T-helper 2 cell (primary cell): ENCODE measurements at regions not wholly inside any gene's neighbourhood (a gene's known extent, or its start where the extent isn't known, plus 50 kb on each side); places are given as distances from the start of the nearest gene placed in this dataset.

Experiments
- DNase-seq, 5 experiments: peaks; one replicate each; pipeline versions ENCODE4 v3.0.0 to v3.0.0-alpha.2; 2012 to 2022

DNA sequence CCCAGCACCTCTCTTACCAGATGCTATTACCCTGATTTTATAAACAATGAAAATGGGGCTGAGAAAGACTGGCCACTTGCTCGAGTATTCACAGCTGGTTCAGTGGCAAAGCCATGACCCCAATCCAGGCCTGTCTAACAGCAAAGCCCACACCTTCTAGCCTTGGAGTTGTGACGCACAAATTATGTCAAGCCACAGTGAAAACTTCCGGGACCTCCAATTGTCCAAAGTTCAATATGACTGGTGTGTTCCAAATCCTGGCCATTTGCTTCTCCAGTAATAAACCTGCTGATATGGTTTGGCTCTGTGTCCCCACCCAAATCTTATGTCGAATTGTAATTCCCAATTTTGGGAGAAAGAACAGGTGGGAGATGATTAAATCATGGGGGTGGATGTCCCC is 64.7 kb upstream of the RIOK3 start:
- DNase-seq = no peak

DNA sequence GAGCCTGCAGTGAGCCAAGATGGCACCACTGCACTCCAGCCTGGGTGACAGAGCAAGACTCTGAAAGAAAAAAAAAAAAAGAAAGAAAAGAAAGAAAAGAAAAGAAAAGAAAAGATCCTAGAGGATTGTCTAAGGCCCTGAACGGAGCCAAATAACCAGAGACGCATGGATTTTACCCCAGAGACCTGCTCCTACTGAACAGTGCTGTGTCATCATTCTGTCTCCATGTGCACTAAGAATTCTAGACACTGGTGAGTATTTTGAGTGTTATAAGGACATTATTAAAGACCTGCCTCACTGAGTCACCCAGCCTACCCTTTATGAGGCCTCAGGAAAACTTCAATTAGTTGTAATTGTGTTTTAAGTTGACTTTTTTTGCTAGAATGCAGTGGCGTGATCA is 61.9 kb upstream of the RIOK3 start:
- DNase-seq = no peak

DNA sequence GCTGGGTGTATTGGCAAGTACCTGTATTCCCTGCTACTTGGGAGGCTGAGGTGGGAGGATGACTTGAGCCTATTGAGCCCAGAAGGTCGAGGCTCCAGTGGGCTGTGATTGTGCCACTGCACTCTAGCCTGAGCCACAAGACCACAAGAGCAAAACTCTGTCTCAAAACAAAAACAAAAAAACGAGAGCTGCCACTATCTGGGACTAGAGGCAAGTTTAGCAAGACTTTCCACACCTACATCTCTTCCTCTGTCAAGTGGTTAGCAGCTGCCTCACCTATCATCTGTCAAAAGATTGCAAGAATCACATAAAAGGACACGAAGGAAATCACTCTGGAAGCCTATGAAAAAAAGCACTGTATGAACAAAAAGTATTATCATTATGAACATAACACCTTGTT is 55.2 kb upstream of the RIOK3 start:
- peak in 2 of 5 experiments; percentile 32 to 57 for DNase-seq

DNA sequence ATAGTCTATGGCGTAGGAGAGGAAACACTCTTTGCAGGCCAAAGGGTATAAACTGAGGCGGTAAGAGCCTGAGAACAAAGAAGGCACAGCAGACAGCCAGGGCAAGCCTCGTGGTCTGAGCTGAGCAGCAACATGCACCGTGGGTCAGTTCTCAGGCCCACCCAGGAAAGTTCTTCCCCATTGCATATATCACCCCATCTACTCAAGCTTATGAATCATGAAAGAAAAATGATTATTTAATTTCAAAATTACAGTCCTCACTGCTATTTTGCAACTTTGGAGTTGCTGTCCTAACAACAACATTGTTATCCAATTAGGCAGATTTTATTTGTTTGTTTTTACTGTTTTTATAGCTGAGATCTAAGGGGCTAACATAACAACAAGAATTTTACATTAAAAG is 54.7 kb upstream of the RIOK3 start:
- no peak for DNase-seq

DNA sequence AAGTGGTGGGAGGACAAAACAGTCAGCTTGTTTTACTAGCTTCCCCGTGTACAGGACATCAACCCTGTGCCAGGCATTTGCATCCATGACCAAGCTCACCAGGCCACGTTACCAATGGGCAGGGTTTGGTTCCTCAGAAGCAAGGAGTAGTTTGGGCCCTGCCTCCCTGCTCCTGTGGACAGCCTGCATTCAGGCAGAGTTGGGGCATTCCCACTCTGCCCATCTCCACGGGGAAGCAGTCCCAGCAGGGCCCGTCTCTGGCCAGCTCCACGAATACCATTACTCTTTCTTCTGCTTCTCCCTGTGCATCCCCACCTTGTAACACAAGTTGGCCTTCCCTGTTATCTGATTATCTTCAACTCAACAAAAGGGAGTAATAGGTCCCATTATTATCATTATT is 54.0 kb upstream of the RIOK3 start:
- DNase-seq = no peak

DNA sequence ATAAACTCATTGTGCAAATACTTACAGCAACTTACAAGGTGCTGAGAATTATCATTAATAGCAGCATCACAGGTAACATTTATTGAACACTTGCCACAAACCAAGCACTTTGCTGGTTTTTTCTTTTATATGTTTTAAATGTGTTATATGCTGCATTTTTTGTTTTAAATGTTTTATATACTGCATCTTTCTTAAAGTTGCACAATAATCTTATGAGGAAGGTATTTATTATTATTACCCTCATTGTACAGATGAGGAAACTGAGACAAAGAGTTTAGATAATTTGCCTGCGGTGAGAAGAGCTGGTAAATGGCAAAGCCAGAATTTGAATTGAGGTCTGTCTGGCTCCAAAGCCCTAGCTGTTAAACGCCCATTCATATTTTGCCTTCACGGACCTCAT is 52.2 kb upstream of the RIOK3 start:
- no peak for DNase-seq

DNA sequence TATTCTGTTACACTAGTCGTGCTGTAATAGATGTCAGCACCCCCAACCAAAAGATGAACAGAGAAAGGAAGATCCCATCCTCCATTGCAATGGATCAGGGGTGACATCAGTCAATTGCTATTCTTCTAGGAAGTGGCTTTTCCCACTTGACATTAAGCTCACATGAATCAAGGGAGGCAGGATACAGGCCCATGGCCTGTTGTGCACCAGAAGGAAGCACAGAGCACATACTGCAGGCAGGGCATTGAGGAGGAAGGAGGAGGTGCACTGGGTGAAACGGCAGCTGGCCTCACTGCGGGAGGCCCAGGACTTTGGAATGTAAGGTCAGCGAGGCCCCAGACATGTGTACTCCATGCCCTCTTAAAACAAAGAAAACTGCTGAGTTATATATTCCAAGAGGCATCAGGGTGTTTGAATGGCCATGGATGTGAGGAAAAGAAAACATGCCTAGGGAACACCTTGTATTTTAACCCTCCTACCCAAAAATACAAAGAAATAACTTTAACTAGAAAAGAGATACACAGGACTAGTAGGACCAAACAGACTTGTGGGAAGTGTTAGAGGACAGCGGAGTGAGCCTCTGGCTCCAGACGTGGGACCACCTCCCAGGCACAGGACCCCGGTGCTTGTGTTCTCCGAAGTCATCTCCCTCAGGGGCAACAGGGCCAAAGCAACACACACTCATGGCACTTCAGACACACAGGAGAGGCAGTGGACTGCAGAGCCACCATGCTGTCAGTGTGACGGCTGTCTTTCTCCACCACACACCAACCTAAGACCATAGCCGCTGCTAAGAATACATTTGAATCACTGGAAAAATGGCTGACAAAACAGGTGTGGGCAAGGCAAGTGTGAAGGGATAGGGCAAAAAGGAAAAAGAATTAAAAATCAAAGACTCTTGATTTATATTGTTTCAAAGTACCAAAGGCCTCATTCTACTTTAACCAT is 51.4 kb upstream of the RIOK3 start:
- no peak for DNase-seq
